Effector CD4-positive, alpha-beta T cell (primary cell): ENCODE measurements at regions not wholly inside any gene's neighbourhood (a gene's known extent, or its start where the extent isn't known, plus 50 kb on each side); places are given as distances from the start of the nearest gene placed in this dataset.
A peak's percentile ranks its signal among the peaks of the same experiment; 100 is the strongest.

Experiments
- DNase-seq: peaks from one replicate; pipeline ENCODE4 v3.0.0-alpha.2; 2020

DNA sequence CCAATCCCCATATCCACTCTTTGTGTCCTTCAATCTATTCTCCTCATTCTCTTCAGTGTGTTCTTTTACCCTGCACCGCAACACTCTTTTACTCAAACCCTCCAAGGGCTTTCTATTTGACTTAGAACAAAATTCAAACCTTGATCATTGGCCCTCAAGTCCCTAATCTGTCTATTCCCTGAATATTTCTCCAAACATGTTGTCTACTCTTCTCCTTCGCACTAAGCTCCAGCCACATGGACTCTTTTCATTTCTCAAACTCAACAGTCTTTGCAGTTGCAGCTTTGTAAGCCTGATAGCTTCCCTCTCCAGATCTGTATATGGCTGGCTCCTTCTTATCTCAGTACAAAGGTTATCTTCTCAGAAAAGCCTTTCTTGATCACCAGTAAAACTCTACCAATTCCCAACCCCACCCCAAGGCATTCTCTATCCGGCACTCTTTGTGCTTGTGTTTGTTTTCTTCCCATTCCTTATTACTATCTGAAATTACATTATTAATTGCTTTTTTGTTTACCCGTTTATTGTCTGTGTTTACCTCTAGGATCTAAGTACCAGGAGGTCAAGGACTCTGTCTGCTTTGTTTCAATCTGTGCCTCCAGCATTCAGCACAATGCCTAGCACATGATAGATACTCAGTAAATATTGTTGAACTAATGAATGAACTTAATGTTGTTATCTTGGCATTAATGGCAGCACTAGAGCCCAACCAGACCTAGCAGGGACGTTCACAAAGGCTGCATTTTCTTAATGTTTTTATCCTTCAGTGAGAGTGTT, 147.4 kb downstream of the BBOX1 start:
- DNase-seq, result no peak

DNA sequence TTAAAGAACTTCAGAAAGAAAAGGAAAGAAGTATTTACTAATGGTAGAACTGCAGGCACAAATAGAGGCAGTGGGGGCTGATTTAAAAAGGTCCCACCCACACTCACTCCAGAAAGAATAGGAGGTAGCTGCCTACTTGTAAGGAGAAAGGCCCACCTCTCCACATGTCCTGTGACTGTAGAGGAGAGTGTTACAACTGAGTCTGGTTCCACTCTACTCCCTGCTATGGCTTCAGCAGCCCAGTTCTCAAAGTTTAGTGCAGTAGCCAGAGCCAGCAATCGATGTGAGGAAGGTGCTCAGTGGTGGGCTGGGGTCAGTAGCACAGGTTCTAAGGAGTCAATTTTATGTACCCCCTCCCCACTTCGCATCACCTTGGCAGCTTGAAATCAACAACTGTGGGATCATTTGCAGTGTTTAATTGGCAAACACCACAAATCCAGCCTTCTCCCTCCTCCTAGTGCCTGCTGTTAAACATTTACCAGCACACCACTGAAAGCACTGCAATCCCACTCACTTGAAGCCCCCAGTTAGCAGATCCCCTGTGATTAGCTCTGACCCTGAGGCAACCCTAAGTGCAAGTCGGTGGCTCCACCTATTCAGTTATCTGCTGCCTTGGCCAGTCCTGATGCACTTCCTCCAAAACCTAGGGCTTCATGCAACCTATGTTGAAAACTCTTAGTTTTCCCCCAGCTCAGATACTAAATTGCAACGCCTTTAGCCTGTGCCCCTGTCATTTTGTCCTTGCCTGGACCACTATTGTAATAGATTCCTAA, 146.6 kb downstream of the BBOX1 start:
- no peak for DNase-seq

DNA sequence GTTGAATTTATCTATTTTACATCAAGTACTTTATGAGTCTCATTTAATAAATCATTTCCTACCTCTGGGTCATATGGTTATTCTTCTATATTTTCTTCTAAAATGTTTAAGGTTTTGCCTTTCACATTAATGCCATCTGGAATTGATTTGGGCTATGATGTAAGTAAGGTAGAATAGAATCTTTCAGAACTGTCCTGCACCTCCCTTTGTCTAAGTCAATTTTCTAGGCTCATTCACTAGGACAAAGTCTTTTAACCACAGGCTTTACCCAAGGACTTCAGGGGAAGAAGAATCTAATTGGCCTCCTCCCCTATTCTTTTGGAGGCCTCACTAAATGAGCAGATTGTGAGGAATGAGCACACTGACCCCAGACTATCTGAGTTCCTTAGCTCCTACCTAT, 146.0 kb downstream of the BBOX1 start:
- DNase-seq, result no peak

DNA sequence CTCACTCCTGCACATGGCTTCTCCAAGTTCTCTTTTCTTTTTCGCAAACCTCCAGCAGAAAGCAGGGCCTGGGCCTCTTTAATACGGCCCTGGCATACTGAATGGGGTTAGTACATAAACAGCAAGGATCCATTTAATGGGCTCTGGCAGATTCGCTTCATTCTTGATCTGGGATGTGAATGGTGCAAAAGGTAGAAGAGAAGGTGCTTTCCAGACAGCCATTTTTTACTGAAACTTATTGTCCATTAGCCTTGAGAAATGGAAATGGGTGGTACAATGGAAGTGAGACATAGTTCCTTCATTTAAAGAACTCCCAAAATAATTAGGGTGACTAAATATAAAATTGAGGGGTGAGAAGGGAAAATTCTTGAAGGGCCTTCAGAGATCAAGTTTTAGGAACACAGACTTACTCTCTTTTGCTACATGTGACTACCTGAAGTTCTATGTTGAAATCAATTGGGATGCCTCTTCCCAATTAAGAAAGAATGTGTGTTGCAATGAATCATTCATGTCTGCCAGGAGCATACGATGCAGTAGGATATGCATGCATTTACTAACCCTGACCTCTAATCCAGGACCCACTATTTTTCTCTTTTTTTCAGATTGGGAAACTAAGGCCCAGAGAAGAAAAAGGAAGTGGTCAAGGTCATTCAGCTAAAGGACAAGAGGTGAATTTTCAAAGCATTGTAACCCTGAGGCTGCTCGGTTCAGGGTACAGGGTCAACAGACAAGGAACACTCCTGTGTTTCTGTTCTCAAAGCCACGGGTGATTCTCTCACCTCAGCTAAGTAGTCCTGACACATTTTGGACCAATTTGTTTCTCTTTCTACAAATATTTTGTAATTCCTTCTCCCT, 144.1 kb downstream of the BBOX1 start:
- DNase-seq, result no peak

DNA sequence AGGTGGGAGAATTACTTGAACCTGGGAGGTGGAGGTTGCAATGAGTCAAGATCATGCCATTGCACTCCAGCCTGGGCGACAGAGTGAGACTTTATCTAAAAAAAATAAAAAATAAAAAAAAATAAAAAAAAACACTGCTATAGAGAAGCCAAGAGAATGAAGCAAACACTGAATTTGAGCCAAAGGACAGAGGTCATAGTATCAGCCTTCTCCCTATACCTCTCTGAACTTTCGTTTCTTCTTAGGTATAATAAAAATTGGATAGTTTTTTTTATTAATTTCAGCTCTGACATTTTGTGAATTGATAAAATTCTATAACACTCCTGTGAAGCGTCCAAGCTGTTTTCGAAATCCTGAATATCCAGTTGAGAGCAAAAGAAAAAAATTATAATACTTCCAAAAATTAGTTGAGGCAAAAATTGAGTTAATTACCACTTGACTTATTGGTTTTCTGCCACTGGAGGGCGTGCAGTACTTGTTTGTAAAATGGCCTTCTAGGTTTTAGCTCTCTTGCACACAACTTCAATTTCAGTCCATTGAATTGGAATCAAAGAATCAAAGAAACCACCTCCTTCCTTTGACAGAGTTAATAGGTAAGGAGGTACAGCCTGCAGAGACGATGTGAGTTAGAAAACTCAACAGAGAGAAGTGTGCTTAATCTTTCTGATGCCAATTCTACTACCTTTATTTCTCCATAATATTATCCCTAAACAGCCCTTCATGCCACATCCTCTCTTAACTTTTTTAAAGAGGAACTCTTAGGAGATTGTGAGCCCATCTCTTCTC, 143.2 kb downstream of the BBOX1 start:
- DNase-seq, result peak; percentile 16

DNA sequence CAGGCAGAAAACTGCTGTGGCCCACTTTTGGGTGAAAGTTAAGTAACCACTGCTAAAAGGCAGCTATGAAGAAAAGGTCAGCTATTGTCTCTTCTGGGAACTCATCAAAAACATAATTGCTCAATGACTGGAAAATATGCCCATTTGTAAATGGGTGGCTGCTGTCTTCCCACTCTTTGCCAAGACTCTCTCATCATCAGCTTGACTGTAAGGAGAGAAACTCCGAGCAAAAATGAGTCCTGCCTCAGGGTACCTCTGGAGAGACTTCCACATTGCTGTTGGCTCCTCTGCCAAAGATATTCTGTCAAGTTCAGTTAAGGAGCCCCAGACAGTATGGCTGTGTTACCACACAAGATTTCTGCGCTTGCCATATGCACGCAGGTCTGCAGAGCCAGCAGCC, 138.7 kb downstream of the BBOX1 start:
- no peak for DNase-seq

DNA sequence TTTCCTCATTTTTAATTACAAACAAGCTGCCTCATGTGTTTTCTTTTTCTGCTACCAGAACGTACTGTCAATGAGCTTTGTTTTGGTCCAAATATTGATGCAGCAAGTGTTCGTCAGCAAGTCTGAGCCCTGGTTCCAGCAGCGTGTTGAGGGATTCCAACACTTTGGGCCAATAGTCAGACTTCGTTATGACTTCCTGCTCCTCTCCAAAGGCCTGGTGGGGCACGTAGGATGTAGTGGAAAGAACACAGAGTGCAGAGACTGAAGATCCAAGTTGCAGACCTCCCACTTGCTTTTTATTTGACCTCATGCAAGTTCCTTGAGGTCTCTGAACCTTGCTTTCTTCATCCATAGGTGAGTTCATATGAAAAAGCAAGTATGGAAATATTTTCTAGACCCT, 138.2 kb downstream of the BBOX1 start:
- DNase-seq, result no peak
